ENCODE measurements at regions not wholly inside any gene's neighbourhood (a gene's known extent, or its start where the extent isn't known, plus 50 kb on each side); places are given as distances from the start of the nearest gene placed in this dataset.

DNA sequence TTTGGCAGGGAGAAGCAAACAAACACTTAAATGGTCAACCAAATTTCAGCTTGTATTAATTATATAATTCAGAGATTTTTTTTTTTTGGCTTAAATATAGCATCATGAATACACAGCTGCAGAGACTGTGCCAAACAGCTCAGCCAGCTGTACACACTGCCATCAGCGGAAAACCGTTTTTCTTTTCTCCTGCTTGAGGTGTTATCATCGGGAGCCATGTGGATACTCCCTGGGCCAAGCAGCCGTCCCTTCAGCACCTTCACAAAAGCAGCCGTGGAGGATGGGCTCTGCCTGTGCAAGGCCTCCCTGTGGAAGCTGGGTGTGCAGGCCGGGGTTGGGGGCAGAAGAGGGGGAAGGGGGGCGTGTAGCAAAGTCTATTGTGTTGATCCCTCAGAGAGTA lies 85.0 kb downstream of the NUF2 start:
- no peak for DNase-seq

DNA sequence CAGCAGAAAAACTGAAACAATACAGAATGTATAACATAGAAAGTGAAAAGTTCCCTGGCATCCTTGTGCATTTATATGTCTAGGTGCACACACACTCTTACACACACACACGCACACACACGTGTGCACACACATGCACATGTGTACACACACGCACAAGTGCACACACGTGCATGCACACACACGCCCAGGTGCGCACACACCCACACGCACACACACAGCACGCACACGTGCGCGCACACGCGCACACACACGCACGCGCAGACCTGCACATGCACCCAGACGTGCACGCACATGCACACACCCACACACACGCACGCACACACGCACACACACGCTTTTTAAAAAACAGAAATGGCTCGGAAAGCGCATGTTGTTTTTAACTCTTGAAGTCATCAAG lies 86.5 kb downstream of the NUF2 start:
- DNase-seq = no peak

DNA sequence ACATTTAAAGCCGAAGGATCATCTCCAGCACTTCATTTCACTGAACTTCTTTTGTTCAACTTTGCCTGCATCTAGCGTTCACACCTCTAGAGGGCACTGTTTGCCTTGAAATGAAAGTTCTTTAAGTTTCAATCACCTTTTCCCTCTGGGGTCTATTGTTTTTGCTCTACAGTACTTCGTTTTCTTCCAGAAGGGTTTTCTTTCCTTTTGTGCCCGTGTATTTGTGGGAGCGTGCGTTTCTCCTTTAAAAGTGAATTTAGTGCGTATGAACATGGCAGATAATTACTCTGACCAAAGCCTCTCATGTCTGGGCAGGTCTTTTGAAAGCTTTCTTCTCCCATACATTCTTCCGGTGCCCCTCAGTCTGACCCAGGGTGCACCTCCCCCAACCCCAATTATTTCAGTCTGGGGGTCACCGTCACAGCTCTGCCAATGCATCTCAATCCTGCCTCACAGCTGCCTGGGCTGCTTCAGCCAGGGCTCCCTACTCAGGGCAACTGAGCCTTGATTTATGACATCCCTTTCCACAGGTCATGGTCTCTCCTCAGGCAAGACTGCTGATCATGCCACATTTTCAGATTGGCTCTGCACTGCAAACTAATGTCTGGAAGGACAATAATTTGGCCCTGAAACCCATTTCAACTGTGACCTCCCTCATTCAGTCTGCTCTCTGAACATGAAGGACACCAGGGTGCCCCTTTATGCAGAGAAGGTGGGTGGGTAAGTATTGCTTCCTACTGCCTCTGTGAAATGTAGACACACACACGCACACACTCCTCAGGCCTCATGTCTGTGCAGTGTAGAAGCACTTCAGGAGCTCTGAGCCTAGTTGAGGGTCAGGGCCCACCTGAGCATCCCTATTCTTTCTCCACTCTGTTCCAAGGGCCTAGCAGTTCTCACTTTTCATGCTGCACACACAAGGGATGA lies 88.6 kb downstream of the NUF2 start:
- DNase-seq = peak; percentile 94

GRCh38 chr1:163412221-163412620 lies 90.5 kb downstream of the NUF2 start:
- DNase-seq = no peak

- no peak for DNase-seq
These were observed 93.0 kb downstream of the NUF2 start for GRCh38 chr1:163414778-163415177.

DNA sequence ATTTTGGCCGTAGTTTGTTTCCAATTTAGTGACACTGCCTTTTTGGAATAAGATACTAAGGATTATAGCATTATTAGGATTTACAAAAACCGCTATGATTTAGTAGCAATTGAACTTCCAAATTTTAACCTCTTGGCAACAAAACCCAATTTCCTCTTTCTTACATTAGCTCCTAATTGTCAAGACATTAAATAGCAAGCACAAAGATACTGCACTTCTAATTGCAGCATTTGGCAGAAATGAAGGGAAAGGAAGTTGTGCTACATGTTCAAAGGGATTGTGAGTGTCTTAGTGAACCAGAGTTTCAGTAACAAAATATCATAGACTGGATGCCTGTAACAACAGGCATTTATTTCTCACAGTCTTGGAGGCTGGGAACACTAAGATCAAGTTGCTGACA lies 99.9 kb downstream of the NUF2 start:
- DNase-seq = no peak

- DNase-seq = no peak
These were observed 101.1 kb downstream of the NUF2 start for GRCh38 chr1:163422738-163423404.

DNA sequence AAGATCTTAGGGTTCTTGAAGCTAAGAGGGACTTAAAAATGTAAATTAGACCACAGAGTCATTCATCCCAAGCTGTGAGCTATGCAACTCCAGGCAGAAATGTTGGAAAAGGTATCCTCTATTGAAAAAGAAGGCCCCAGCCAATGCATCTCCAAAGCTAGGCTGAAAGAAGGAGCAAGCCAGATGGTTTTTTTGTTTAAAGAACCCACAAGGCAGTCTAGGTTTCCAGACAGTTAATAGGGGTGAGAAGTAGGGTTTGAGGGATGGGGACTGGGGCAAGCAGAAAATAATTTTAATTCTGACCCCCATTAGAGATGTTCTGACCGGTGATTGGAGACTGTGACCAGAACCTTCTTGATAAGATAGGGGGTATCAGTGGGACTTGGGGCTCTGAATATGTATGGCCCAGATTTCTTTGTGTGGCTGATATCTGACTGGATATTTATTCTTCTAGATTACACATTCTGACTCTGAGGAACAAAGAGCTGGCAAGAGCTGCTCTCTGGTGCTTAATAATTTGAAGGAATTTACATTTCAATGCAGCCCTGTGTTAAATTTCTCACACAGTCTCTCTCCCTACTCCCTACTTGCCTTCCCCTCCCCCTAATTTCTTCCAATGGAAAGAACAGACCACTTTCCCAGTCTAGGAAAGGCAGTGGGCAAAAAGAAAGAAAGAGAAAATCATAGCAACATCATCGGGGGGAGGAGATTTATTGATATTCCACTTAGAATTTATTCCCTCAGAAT lies 104.9 kb downstream of the NUF2 start:
- DNase-seq = peak; percentile 62

GRCh38 chr1:163427279-163427678 lies 105.5 kb downstream of the NUF2 start:
- no peak for DNase-seq

- DNase-seq = no peak
These were observed 114.5 kb downstream of the NUF2 start for GRCh38 chr1:163436140-163436812.

DNA sequence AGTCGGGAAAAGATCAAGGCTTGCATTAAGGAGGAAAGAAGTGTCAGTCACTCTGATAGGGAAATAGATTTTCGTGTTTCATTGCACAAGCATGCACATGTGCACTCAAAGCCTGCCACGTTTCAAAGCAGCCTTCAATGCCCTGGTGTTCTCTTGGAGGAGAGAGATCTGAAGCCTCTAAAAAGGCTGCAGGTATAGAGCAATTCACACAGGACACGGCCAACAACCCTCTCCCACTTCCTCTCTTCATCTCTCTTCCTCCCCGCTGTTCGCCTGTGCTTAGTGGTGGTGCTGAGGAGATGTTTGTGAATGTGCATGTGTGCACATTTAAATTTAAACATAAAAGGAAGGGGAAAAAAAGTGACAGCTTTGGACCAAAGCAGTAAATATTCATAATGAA lies 117.7 kb downstream of the NUF2 start:
- DNase-seq = no peak

- peak; percentile 41 for DNase-seq
These were observed 118.3 kb downstream of the NUF2 start for GRCh38 chr1:163440090-163440489.

- no peak for DNase-seq
These were observed 120.6 kb downstream of the NUF2 start for GRCh38 chr1:163442231-163442879.

DNA sequence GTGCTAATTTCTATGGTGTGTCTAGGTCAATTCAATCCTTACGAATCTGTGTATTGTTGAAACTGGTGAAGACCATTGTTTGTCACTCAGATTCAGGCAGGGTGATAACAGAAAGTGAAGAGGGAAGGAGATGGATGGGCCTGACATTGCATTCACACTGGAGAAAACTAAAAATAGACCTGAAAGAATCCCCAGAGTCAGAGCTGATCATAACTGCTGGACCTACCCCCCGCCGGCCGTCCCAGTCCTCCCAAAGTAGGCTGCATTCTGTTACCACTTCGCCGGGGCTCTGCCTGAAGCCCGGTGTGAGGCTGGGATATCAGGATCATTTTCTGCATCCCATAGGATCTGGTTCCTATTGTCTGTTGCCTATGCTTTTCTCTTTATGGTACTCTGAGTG lies 121.1 kb downstream of the NUF2 start:
- peak; percentile 95 for DNase-seq

- DNase-seq = no peak
These were observed 122.1 kb downstream of the NUF2 start for GRCh38 chr1:163443863-163444262.

GRCh38 chr1:163444665-163445064 lies 122.9 kb downstream of the NUF2 start:
- DNase-seq = no peak

DNA sequence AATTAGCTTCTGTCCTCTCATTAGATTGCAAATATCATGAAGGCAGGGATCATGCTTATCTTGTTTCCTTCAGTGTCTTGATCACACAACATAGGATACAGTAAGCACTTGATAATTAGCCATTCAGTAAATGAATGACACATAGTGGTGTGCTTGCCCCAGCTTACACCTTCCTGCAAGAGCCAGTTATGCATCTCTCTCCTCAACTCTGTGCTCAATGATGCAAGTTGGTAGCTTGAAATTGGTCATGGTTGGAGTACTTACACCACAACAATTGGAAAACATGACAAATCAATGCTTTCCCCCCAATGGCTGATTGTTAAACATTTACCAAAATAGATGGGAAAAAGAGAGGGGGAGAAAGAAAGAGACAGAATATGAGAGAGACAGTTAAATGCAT lies 129.2 kb downstream of the NUF2 start:
- no peak for DNase-seq

- no peak for DNase-seq
These were observed 137.8 kb downstream of the NUF2 start for GRCh38 chr1:163459539-163459938.

DNA sequence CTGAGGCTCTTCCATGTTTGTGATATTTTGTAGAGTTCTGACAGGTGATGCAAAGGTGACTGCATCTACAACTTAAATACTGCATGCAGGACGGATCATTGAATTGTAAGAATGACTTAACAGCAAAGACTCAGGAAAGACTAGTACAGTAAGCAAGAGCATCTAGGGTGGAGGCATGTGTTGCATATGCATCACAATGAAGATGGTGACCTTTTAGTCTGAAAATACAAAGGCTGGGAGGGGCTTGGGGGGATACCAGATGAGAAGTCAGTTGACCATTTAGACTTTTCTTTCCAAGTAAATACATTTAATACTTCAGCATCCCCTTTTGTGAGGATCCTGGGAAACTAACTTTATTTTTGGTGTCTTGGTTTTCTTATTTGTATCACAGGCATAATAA lies 145.5 kb downstream of the NUF2 start:
- no peak for DNase-seq

DNA sequence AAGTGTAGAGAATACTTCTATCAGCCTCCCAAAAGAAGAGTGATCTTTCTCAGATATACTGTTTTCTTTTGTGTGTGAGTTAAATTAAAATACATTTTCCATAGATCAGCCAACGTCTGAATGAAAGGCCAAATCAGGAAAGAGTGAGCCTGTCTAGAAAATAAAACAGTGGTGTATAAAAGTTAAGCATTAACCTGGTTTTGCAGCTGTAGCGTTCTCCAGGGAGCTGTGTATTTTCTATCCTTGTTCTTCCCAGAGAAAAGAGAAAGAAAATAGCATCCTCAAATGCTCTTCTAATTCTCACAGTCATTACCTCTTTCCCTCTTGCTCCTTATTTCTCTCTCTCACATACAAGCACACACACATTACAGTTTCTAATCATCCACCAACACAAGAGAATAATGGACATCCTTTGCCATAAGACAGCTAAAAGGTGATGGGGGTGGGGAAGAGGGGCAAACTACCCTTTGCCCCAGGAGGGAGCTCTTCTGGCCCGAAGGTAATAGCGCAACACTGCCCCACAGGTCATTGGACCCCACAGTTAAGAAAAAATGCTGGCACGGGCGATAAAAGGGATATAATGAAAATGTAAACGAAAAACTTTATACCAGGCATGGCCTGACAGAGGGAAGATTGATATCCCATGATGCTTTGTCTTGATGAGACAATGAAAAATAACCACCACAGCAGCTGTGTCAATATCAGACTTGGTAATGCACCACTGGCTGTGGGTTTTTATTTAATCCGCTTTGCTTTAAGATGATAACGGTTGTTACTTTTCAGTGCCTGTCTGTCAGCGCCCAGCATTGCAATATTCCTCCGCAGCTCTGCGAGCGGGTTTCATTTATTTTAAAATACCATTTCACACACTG lies 150.3 kb downstream of the NUF2 start:
- DNase-seq = peak; percentile 99

DNA sequence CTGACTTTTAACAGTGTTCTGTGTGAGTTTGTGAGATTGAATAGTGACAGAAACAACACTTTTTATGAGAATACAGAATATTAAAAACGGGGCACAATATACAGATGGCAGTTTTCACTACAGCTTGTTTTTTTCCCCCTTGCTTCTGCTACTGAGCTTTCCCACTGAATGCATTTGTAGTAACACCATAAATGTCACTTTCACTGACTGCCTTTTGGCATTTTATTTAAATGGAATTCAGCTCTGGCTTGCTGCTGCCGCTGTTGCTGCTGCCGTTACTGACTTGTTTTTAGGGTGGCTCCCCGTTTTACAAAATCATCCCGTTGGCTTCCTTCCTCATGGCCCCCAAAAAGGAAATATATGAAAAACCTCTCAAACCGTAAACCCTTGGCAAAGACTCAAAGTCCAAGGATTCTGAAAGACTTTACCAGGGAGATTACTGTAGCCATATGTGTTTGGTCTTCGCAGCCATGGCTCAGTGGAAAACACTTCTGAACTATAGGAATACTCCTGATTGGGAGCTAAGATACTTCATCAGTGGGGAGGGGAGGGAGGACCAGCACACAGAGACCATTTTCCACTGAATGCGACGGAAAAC lies 151.0 kb downstream of the NUF2 start:
- DNase-seq = peak; percentile 68
